ES-I3 (cell line): ENCODE measurements at regions not wholly inside any gene's neighbourhood (a gene's known extent, or its start where the extent isn't known, plus 50 kb on each side); places are given as distances from the start of the nearest gene placed in this dataset.

Experiments used
- H3K36me3 ChIP-seq: 2 replicates; pipeline ENCODE4 v1.6.1; 2013; ENCODE audit warnings: mild to moderate bottlenecking, low read length, control low read depth, moderate library complexity; ENCODE audit not compliant: insufficient read depth
- H3K4me1 ChIP-seq: 2 replicates; pipeline ENCODE4 v1.6.1; 2013; ENCODE audit warnings: mild to moderate bottlenecking, control low read depth, low read length; ENCODE audit not compliant: insufficient read depth
- H3K9ac ChIP-seq: 2 replicates; pipeline ENCODE4 v1.6.1; 2013; ENCODE audit warnings: low read depth, mild to moderate bottlenecking, low read length, moderate library complexity
- H3K9me3 ChIP-seq: 2 replicates; pipeline ENCODE4 v1.6.1; 2013; ENCODE audit warnings: mild to moderate bottlenecking, low read length, moderate library complexity; ENCODE audit not compliant: control insufficient read depth, insufficient read depth

DNA sequence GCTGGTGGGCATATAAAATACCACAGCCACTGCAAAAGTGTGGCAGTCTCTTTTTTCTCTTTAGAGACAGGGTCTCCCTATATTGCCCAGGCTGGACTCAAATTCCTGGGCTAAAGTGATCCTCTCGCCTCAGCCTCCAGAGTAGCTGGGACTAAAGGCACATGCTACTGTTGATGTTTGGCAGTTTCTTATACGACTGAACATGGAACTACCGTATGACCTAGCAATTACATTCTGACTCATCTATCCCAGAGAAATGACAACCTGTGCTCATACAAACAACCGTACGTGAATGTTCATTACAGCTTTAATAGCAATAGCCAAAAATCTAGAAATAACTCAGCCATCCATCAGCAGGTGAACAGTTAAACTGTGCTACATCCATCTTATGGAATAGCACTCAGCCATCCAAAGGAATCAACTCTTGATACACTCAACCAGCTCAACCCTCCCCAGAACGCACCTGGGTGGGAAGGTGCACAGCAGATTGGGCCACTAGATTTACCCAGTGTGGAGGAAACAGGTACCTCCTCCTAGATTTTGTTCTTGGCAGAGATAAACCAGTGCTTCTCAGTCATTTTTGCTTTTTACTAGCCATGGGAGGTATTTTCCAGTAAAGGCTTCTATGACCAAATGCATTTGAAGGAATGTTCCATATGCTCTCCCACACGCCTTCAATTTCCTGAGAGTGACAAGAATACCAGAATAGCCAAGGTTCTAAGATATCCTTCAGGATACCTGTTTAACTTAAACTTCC, 130.5 kb downstream of the MED15 start:
- H3K36me3 ChIP-seq: no peaks in the 10 kb centered on the region
- no peaks in the 10 kb centered on the region for H3K9me3 ChIP-seq

DNA sequence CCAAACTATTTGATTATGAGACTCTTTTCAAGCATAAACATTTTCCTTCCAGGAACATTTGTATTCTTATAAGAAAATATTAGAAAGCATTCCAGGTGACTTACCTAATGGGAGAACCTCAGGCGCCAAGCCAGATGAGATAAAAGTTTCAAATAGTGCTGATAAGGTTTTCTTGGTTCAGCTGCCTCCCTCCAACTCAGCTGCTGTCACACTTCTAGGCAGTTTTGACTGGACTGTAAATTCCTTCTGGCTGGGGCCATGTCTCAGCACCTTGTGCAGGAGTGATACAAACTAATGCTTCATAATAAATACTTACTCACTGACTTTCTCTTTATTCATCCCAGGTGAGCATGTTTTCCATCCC, 131.1 kb downstream of the MED15 start:
- Histone ChIP-seq H3K9me3 (no peaks in the 10 kb centered on the region), H3K9ac (no peak overlapping the region), H3K36me3 (no peaks in the 10 kb centered on the region), H3K4me1 (no peaks in the 10 kb centered on the region)

More for the DNA sequence above, 130.5 kb downstream of the MED15 start:
- Histone ChIP-seq H3K9ac (no peak overlapping the region), H3K4me1 (no peaks in the 10 kb centered on the region; the same call in 1 of the 2 replicates)

DNA sequence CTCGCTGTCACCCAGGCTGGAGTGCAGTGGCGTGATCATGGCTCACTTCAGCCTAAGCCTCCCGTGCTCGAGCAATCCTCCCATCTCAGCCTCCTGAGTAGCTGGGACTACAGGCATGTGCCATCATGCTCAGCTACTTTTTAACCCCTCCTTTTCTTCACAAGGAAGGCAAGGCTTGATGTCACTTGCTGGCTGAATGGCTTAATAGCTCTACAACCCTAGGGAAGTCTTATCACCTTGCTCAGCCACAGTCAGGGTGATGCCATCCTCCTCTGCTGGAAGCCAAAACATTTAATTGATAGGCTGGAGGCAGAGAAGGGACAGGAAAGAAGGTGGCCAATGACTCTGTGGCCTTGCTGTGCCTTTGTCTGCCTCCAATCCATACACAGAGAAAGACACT, 131.9 kb downstream of the MED15 start:
- Histone ChIP-seq H3K9me3 (no peaks in the 10 kb centered on the region), H3K4me1 (no peaks in the 10 kb centered on the region), H3K9ac (no peak overlapping the region), H3K36me3 (no peaks in the 10 kb centered on the region)

DNA sequence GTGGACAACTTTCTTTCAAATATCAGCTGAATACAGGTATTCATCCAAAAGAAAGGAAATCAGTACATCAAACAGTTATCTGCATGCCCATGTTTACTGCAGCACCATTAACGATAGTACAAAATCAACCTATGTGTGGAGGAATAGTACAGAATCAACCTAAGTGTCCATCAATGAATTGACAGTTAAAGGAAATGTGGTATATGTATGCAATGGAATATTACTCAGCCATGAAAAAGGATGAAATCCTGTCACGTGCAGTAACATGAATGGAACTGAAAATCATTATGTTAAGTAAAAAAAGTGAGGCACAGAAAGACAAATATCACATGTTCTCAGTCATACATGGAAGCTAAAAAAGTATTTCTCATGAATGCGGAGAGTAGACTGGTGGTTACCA, 132.3 kb downstream of the MED15 start:
- no peak overlapping the region for H3K9ac ChIP-seq
- no peaks in the 10 kb centered on the region for H3K4me1 ChIP-seq
- no peaks in the 10 kb centered on the region for H3K36me3 ChIP-seq
- no peaks in the 10 kb centered on the region for H3K9me3 ChIP-seq

DNA sequence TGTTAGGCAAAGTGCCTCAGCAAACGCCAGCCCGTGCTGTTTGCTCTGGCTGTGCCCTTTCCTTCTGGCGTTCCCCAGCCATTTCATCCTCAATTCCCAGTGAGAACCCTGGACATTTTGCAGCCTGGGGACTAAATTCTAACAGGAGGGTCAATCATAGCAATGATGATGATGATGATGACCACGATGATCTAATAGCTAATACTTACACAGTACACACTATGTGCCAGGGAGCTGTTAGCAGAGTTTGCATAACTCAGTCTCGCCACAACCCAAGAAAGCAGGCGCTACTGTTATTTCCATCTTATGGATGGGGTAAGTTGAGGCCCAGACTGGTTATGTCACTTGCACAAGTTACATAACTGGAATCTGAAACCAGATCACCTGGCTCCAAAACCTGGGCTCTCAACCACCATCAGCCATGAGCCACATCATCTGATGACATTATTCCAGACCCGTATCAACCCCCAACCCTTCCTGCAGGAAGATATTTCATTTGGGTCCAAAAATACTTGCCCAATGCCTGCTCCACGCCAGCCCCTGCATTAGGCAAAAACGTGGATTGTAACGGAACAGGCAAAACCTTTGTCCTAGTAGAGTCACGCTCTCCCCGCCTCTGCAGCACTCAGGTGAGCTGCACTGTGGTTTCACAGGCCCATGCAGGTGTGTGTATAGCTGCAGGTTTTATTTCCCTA, 132.6 kb upstream of the SERPIND1 start:
- H3K9me3 ChIP-seq: no peaks in the 10 kb centered on the region
- H3K36me3 ChIP-seq: no peaks in the 10 kb centered on the region
- H3K4me1 ChIP-seq: no peaks in the 10 kb centered on the region
- no peak overlapping the region for H3K9ac ChIP-seq

DNA sequence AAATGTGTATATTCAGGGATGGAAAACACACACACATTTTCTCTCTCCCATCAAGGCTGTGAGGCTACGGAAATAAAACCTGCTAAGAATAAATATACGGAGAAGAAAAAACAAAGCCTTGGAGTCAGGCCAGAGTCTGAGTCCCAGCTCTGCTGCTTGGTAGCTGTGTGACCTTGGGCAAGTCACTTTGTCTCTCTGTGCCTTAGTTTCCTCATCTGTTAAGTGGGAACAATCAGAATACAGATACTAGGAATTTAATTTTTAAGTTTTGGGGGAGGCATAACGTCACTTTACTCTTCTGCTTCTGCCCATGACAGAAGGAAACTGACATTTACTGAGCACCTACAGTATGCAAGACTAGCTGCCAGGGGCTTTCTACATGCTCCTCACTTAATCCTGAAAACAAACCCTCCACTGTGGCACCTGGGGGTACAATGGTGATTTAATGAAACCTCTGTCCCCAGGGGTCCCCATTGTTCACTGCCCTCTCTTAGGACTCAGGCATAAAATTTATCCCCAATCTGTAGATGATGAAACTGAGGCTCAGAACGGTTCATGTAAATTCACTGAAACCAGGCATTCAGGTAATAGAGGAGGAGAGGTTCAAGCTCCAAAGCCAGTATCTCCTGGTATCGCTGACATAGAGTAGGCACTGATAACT, 131.9 kb upstream of the SERPIND1 start:
- no peaks in the 10 kb centered on the region for H3K9me3 ChIP-seq
- no peak overlapping the region for H3K9ac ChIP-seq
- no peaks in the 10 kb centered on the region for H3K4me1 ChIP-seq
- H3K36me3 ChIP-seq: no peaks in the 10 kb centered on the region

DNA sequence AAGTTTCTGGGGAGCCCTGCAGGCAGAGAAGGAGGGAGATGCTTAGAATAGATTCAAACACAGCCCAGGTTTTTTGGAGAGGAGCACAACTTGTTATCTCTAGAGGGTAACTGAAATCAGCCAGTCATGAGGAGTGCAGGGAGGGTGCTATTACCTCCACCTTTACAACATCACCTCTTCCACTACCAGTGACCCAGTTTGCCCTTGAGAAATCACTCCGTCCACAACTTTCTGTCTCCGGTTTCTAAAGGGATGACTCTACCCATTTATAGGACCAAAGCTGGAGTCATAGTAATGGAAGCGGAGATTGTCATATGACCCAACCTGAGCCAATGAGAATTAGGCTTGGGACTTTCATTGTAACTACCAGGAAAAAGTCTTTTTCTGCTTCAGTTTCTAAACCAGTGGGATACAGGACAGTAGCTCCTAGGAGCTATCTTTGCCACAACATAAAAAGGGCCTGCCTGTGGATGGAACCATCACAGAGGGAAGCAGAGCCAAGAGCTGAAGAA, 131.2 kb upstream of the SERPIND1 start:
- Histone ChIP-seq H3K9ac (no peak overlapping the region), H3K9me3 (no peaks in the 10 kb centered on the region), H3K36me3 (no peaks in the 10 kb centered on the region), H3K4me1 (no peaks in the 10 kb centered on the region)

DNA sequence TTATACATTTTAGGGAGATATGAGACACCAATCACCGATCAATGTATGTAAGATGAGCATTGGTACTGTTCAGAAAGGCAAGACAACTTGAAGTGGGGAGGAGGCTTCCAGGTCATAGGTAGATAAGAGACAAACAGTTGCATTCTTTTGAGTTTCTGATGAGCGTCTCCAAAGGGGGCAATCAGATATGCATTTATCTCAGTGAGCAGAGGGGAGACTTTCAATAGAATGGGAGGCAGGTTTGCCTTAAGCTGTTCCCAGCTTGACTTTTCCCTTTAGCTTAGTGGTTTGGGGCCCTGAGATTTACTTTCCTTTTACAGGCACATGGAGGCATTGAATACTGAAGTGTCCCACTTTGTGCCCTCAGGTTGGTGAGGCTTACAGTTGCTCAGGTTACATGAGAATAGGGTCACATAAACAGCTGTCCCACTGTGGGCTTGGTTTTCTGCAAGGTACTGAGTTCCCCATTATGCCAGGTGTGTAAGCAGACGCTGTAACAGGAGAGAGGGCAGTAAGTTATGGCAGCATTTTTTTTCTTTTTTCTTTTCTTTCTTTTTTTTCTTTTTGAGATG, 129.8 kb upstream of the SERPIND1 start:
- 0 out of 2 replicates have a peak, but pooled peaks cover 4% of the 10 kb centered on the region for H3K4me1 ChIP-seq
- no peak overlapping the region for H3K9ac ChIP-seq
- H3K36me3 ChIP-seq: no peaks in the 10 kb centered on the region; the same call in 1 of the 2 replicates

DNA sequence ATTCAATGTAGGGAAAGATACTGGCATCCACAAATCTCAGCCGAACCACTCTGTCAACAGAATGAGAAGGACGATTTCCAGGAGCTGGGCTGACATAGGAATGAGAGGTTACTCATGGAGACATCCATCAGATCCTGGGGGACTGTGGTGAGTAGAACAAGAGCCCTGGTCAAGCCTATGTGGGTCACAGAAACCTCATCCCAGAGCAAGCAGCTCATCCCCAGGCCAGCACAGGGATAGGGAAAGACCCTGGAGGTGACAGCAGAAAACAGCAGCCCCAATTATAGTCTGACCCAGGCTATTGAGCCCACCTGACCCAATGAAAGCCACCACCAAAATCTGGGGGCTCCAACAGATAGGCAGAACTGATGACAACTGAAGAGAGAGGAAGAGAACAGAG, 128.0 kb upstream of the SERPIND1 start:
- Histone ChIP-seq H3K36me3 (no peaks in the 10 kb centered on the region; the same call in 1 of the 2 replicates), H3K4me1 (0 out of 2 replicates have a peak, but pooled peaks cover 5% of the 10 kb centered on the region), H3K9me3 (no peaks in the 10 kb centered on the region), H3K9ac (no peak overlapping the region)

More for the DNA sequence above, 129.8 kb upstream of the SERPIND1 start:
- no peaks in the 10 kb centered on the region for H3K9me3 ChIP-seq

DNA sequence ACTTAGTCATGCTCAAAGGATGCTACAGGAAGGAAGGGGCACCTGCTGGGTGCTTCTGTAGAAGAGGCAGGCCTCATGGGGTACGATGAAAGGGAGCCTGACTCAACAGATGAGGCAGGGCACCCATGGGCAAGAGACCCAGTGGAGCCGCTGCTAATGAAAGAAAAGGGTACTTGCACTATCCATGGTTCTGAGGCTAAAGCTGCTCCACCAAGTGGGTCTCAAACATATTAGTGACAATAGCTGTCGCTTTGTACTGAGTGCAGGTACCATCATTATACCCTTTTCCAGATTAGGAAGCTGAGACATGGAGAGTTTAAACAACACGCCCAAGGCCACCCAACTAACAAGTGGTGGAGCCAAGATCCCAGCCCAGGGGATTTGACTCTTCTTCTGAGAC, 127.5 kb upstream of the SERPIND1 start:
- no peaks in the 10 kb centered on the region; the same call in 1 of the 2 replicates for H3K36me3 ChIP-seq
- H3K4me1 ChIP-seq: 0 out of 2 replicates have a peak, but pooled peaks cover 5% of the 10 kb centered on the region
- no peak overlapping the region for H3K9ac ChIP-seq
- no peaks in the 10 kb centered on the region for H3K9me3 ChIP-seq

DNA sequence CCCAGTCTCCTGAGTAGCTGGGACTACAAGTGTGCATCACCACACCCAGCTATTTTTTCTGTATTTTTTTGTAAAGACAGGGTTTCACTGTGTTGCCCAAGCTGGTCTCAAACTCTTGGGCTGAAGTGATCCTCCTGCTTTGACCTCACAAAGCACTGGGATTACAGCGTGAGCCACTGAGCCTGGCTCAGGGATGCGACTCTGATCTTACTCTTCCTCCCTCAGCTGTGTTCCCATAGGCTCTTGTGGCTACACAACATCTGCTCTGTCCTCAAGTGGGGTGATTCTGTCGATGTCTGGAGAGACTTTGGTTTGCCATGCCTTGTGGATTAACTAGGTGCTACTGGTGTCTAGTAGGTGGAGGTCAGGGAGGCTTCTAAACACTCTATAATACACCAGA, 127.0 kb upstream of the SERPIND1 start:
- Histone ChIP-seq H3K9ac (no peak overlapping the region), H3K36me3 (no peaks in the 10 kb centered on the region; the same call in 1 of the 2 replicates), H3K9me3 (no peaks in the 10 kb centered on the region), H3K4me1 (0 out of 2 replicates have a peak, but pooled peaks cover 5% of the 10 kb centered on the region)

DNA sequence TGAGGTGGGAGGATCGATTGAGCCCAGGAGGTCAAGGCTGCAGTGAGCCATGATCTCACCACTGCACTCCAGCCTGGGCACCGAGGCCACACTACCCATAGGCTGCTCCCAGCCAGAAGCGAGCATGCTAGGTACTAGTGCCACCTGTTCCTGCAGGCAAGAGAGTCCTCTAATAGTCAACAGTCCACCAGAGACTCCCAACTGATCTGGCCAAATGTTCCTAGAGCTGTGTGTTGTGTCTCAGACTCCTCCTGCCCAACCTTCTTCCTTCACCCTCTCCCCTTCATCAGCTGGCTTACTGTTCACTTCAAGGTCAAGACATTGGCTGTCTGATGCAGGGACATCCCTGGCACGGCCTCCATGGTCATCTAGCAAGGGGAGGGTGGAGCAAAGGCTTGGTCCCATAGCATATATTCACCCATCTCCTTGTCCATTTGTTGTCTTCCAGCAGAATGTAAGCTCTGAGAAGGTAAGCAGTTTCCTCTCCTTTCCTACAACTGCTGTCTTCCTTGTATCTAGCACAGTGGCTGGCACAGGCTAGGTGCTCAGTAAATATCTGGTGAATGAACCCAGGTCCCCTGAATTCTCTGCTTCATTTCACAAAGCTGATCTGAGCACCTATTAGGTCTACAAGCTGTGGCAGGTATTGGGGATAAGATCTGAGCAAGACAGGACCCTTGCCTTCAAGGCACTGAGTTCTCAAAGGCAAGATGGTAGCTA, 126.2 kb upstream of the SERPIND1 start:
- Histone ChIP-seq H3K36me3 (no peaks in the 10 kb centered on the region; the same call in 1 of the 2 replicates), H3K9me3 (no peaks in the 10 kb centered on the region), H3K9ac (no peak overlapping the region), H3K4me1 (0 out of 2 replicates have a peak, but pooled peaks cover 5% of the 10 kb centered on the region)

DNA sequence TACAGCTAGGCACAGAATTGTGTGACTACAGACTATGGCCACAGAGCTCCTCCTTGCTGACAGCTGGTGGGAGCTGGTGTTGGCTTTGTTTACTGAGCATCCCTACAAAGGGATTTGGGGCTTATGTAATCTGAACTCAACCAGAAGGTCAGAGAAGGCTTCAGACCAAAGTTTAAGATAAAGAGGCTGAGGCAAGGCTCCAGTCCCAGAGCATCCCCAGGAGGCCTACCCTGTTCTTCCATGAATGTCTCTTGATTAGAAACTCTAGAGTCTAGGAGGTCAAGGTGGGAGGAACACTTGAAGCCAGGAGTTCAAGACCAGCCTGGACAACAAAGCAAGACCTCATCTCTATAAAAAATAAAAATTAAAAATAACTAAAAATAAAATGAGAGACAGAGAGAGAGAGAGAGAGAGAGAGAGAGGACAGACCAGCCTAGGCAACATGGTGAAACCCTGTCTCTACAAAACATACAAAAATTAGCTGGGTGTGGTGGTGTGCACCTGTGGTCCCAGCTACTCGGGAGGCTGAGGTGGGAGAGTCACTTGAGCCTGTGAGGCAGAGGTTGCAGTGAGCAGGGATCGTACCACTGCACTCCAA, 125.5 kb upstream of the SERPIND1 start:
- Histone ChIP-seq H3K9me3 (no peaks in the 10 kb centered on the region), H3K36me3 (no peaks in the 10 kb centered on the region; the same call in 1 of the 2 replicates), H3K4me1 (0 out of 2 replicates have a peak, but pooled peaks cover 5% of the 10 kb centered on the region), H3K9ac (no peak overlapping the region)
